Esophagus squamous epithelium (tissue), 4 donors: ENCODE measurements at regions not wholly inside any gene's neighbourhood (a gene's known extent, or its start where the extent isn't known, plus 50 kb on each side); places are given as distances from the start of the nearest gene placed in this dataset.

ENCODE experiments used
- POLR2A ChIP-seq, 4 donors: fragments of 450-650 bp; IDR thresholded peaks; one replicate each; pipeline ENCODE4 v1.6.1; 2017; ENCODE audit warnings: antibody characterized with exemption in 4 of 4, mild to moderate bottlenecking in 4 of 4, moderate library complexity in 3 of 4
- TF ChIP-seq, protein P1 (sequence below), 6 experiments: fragments of 450-650 bp in 4 of 6; fragments of 200-600 bp in 2 of 6; sonication (generic) in 2 of 6; IDR thresholded peaks; one replicate each; pipeline ENCODE4 v1.5.1; 2016 to 2019; ENCODE audit warnings: antibody characterized with exemption in 6 of 6, mild to moderate bottlenecking in 4 of 6, moderate library complexity in 4 of 6

DNA sequence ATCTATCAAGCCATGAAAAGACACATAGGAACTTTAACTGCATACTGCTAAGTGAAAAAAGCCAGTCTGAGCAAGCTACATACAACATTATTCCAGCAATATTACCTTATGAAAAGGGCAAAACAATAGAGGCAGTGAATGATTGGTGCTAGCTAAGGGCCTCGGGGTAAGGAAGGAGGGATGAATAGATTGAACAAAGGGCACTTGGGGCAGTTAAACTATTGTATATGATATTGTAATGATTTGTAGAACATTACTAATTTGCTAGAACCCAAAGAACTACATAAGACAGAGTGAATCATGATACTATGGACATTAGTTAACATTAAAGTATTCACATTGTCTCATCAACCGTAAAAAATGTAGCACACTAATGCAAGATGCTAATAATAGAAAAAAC is 218.3 kb downstream of the FBXO4 start:
- no peak for TF ChIP-seq POLR2A (IDR thresholded peaks at IDR 0.05)
- TF ChIP-seq, protein P1, sequence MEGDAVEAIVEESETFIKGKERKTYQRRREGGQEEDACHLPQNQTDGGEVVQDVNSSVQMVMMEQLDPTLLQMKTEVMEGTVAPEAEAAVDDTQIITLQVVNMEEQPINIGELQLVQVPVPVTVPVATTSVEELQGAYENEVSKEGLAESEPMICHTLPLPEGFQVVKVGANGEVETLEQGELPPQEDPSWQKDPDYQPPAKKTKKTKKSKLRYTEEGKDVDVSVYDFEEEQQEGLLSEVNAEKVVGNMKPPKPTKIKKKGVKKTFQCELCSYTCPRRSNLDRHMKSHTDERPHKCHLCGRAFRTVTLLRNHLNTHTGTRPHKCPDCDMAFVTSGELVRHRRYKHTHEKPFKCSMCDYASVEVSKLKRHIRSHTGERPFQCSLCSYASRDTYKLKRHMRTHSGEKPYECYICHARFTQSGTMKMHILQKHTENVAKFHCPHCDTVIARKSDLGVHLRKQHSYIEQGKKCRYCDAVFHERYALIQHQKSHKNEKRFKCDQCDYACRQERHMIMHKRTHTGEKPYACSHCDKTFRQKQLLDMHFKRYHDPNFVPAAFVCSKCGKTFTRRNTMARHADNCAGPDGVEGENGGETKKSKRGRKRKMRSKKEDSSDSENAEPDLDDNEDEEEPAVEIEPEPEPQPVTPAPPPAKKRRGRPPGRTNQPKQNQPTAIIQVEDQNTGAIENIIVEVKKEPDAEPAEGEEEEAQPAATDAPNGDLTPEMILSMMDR (IDR thresholded peaks at IDR 0.05), result no peak
